ENCODE measurements at regions not wholly inside any gene's neighbourhood (a gene's known extent, or its start where the extent isn't known, plus 50 kb on each side); places are given as distances from the start of the nearest gene placed in this dataset.

- DNase-seq: no peak
These were observed 96.1 kb upstream of the IER5L start for GRCh38 chr9:129273941-129274684.

GRCh38 chr9:129273136-129273895 is 95.3 kb upstream of the IER5L start:
- no peak for DNase-seq

- no peak for DNase-seq
These were observed 94.4 kb upstream of the IER5L start for GRCh38 chr9:129272348-129273025.

- no peak for DNase-seq
These were observed 92.9 kb upstream of the IER5L start for GRCh38 chr9:129270903-129271431.

GRCh38 chr9:129270205-129270604 is 92.1 kb upstream of the IER5L start:
- no peak for DNase-seq

- no peak for DNase-seq
These were observed 89.1 kb upstream of the IER5L start for GRCh38 chr9:129267141-129267540.

- no peak for DNase-seq
These were observed 88.5 kb upstream of the IER5L start for GRCh38 chr9:129266536-129266935.

DNA sequence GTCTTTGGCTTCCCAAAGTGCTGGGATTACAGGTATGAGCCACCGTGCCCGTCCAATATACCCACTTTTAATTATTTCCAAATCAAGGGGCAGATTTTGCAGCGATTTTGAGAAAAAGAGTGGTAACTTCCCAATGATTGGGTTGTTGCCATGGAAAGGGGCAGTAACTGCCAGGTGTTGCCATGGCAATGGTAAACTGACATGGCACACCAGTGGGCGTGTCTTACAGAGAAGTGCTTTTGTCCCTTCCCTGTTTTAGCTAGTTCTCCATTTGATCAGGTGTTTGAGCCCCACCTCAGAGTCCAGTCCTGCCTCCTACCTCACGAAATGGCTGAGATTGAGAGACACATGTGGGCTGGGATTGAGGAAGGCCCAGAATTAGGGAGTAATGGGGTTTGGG is 86.3 kb upstream of the IER5L start:
- no peak for DNase-seq

DNA sequence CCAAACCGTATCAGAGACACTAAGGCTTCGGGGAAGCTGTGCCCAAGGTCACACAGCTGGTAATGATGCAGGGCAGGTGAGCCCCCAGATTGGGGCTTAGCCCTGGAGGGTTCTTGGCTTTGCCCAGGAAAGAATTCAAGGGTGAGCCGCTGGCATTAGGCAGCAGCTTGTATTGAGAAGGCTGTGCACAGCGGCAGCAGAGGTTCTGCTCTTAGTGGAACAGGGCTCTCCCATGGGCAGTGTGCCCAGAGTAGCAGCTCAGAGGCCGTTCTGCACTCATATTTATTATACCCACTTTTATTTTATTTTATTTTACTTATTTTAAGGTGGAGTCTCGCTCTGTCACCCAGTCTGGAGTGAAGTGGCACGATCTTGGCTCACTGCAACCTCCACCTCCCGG is 85.8 kb upstream of the IER5L start:
- no peak for DNase-seq

DNA sequence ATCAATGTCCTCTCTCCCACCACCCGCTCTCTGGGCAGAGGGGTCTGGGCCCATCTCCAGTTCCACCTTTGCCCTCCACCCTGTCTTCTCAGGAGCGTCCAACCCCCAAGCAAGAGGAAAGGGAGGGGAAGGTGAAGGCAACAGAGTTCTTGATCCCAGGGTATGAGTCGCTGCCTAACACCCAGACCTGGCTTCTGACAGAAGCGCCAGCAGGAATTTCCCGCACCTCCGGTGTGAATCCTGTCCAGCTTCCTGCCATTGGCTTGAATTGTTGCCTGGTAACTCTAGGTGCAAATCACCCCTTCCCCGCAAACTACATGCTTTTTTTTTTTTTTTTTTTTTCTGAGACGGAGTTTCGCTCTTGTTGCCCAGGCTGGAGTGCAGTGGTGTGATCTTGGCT is 84.2 kb upstream of the IER5L start:
- no peak for DNase-seq

DNA sequence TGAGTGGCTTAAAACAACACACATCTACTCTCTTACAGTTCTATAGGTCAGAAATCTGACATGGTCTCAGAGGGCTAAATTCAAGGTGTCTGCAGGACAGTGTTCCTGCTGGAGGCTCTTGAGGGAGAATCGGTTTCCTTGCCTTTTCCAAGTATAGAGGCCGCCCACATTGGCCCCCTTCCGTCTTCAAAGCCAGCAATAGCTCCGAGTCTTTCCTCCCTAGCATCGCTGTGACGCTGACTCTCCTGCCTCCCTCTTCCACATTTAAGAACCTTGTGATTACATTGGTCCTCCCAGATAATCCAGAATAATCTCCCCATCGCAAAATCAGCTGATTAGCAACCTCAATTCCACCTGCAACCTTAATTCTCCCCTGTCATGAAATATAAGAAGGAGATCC is 81.3 kb upstream of the IER5L start:
- DNase-seq: no peak

DNA sequence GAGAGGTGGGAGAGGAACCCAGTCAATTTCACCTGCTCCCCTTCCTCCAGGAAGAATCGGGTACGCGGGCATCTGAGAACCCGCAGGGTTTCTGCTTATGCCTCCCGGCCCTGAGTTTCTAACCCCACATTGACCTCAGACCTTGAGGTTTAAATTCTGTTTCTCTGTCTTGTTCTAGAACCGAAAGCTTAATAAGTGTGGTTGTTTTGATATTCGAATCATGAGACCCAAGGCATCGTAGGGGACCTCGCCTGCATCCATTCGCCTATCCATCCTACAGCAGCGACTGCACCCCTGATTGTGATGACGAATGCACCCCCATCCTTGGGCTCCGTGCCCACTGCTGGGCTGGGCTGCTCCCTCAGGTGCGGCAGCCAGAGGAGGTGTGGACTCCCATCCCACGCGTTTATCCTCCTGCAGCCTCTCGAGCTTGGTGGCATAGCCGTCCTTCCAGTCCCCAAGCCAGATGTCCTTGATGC is 80.8 kb upstream of the IER5L start:
- no peak for DNase-seq

- DNase-seq: peak; percentile 70 to 82 (median 77)
These were observed 80.2 kb upstream of the IER5L start for GRCh38 chr9:129258124-129258822.

GRCh38 chr9:129256959-129257713 is 79.1 kb upstream of the IER5L start:
- DNase-seq: no peak

DNA sequence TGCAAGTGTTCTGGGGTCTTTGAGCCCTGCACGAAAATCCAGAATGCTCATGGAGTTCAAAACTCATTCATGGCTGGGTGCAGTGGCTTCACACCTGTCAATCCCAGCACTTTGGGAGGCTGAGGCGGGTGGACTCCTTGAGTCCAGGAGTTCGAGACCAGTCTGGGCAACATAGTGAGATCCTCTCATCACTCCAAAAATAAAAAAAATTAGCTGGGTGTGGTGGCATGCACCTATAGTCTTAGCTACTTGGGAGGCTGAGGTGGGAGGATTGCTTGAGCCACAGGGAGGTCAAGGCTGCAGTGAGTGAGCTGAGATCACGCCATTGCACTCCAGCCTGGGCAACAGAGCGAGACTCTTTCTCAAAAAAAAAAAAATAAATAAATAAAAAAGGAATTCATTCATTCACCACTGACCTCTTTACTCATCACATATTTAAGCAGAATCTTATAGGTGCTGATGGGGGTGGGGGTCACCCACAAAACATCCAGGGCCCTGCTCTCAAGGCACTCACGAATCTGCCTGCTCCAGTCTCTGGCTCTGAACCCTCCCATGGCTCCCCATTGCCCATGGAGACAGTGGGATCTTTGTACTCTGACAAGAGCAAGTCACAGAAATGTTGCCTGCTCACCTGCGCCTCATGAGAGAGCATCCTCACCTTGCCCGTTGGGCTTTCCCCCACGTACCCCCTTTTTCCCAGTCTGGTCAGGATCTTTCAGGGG is 76.7 kb upstream of the IER5L start:
- DNase-seq: no peak

GRCh38 chr9:129253803-129254381 is 75.8 kb upstream of the IER5L start:
- DNase-seq: no peak

DNA sequence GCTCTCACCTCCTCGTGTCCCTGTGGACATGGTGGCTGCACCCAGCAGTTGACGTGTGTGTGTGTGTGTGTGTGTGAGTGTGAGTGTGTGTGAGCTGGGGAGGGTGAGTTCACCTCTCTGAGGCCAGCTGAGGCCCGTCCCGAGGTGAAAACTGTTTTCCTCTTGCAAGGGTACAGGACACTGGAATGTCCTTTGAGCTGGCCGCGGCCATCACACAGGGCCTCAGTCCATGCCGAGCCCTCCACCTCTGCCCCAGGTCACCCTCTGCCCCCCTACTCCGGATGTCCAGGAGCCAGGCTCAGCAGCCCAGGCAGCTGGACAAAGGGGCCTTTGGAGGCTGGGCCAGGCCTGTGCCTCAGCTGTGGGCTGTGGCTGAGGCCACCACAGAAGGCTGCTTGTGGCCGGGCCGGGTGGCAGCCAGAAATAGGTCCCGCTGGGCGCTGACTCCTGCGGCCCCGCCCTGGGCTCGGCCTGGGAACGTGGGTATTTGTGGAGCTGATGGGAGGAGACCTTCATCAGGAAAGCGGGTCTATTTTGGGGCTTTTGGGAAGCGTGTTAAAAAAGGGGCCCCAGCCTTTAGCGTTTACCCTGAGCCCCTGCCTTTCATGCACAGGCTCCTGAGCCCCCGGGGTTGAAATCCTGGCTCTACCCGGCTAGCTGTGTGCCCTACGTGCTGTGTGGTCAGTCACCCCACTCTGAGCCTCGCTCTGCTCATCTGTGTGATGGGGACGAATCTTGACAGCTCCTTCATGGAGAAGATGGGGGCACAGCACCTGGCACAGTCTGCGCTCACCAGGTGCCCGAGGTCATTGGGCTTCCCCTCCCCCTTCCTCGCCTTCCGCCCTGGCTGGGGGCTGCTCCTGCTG is 75.1 kb upstream of the IER5L start:
- DNase-seq: no peak

DNA sequence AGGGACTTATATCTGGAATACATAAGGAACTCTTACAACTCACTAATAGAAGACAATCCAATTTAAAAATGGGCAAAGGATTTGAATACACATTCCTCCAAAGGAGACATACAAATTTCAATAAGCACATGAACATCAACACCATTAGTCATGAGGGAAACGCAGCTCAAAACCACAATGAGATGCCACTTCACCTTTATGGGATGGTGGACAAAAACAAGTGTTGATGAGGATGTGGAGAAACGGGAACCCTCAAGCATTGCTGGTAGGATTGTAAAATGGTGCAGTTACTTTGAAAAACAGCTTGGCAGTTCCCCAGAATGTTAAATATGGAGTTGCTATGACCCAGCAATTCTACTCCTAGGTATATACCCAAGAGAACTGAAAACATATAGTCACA is 72.7 kb upstream of the IER5L start:
- DNase-seq: no peak

- DNase-seq: no peak
These were observed 69.5 kb upstream of the IER5L start for GRCh38 chr9:129247285-129248153.
